ENCODE measurements at regions not wholly inside any gene's neighbourhood (a gene's known extent, or its start where the extent isn't known, plus 50 kb on each side); places are given as distances from the start of the nearest gene placed in this dataset.

DNA sequence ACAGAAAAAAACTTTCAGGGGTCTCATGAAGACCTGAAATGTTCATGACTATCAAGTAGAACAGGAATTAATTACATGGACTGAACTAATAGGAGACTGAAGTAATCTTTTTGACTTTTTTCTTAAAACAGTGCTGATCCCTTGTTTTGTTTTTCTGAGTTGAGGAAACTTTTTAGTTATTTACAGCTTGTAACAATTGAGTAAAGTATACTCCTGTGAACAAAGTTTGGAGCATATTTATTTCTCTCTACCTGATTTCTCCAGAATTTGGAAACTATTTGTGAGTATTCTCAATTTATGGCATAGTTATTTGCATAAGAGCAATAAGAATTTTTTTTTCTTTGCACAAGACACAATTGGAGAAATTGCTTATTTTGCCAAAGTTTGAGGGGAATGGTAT is 64.8 kb downstream of the PCDH18 start:
- no peak for TF ChIP-seq POLR2A (IDR thresholded peaks at IDR 0.05)
- TF ChIP-seq, protein P1, sequence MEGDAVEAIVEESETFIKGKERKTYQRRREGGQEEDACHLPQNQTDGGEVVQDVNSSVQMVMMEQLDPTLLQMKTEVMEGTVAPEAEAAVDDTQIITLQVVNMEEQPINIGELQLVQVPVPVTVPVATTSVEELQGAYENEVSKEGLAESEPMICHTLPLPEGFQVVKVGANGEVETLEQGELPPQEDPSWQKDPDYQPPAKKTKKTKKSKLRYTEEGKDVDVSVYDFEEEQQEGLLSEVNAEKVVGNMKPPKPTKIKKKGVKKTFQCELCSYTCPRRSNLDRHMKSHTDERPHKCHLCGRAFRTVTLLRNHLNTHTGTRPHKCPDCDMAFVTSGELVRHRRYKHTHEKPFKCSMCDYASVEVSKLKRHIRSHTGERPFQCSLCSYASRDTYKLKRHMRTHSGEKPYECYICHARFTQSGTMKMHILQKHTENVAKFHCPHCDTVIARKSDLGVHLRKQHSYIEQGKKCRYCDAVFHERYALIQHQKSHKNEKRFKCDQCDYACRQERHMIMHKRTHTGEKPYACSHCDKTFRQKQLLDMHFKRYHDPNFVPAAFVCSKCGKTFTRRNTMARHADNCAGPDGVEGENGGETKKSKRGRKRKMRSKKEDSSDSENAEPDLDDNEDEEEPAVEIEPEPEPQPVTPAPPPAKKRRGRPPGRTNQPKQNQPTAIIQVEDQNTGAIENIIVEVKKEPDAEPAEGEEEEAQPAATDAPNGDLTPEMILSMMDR (IDR thresholded peaks at IDR 0.05 in 4 of 5, conservative IDR thresholded peaks at IDR 0.05 in 1 of 5), result no peak
